Ovary (tissue), 7 donors: ENCODE measurements at regions not wholly inside any gene's neighbourhood (a gene's known extent, or its start where the extent isn't known, plus 50 kb on each side); places are given as distances from the start of the nearest gene placed in this dataset.

ENCODE experiments used
- DNase-seq, 5 donors: peaks; one replicate each; pipeline ENCODE4 v3.0.0-alpha.2; 2019 to 2020
- H3K27ac ChIP-seq, 2 donors: fragments of 200-600 bp; one replicate each; pipeline versions ENCODE4 v1.5.1 to v1.8.0; 2019 to 2022
- H3K27me3 ChIP-seq: fragments of 200-600 bp; one replicate; pipeline ENCODE4 v1.8.0; 2022
- H3K36me3 ChIP-seq: fragments of 200-600 bp; sonication (generic); one replicate; pipeline ENCODE4 v1.5.1; 2019
- H3K4me1 ChIP-seq: one replicate; pipeline ENCODE4 v1.8.1; 2013; ENCODE audit warnings: mild to moderate bottlenecking, moderate library complexity; ENCODE audit not compliant: insufficient read depth
- H3K4me3 ChIP-seq: fragments of 200-600 bp; sonication (generic); one replicate; pipeline ENCODE4 v1.5.1; 2017
- H3K9me3 ChIP-seq, 2 donors: fragments of 200-600 bp in 1 of 2; sonication (generic) in 1 of 2; one replicate each; pipeline versions ENCODE4 v1.5.1 to v1.8.1; 2013 to 2019; ENCODE audit warnings: mild to moderate bottlenecking in 1 of 2, moderate library complexity in 1 of 2
- CTCF ChIP-seq, 3 donors: fragments of 450-650 bp in 2 of 3; fragments of 200-600 bp in 1 of 3; IDR thresholded peaks; one replicate each; pipeline versions ENCODE4 v1.5.1 to v1.8.0; 2016 to 2022; ENCODE audit warnings: antibody characterized with exemption in 3 of 3, mild to moderate bottlenecking in 1 of 3
- EP300 ChIP-seq: sonication (generic); formaldehyde crosslinking; IDR thresholded peaks from one replicate; pipeline ENCODE4 v1.6.1; 2017; ENCODE audit warnings: antibody characterized with exemption
- POLR2A ChIP-seq: fragments of 450-650 bp; IDR thresholded peaks from one replicate; pipeline ENCODE4 v1.6.1; 2017; ENCODE audit warnings: antibody characterized with exemption, mild to moderate bottlenecking, moderate library complexity
- WGBS, 3 donors: extraction: QIAGEN DNeasy Blood & Tissue Kit in 1 of 3; methylation state at CpG; one replicate each; pipeline versions ENCODE4 v1.1.5 to v1.1.7; 2013 to 2017; 5-methylcytosine and 5-hydroxymethylcytosine counted together
- intact Hi-C, 4 donors: fragments of 100-400 bp; cut with DNase I; formaldehyde crosslinking; loops; one replicate each; pipeline versions ENCODE4 v1.11.0 to v1.15.1; 2022 to 2023
- donor health status: DM: no; HTN: no; CAD: no; lungs with moderate emphysema.
- donor health status: DM: no; HTN: no; CAD: no.
- donor health status: Bipolar disorder and iron deficiency.
- donor health status: DM: no; HTN: no; CAD: no.
- donor health status: DM: yes; HTN: yes; CAD: no.

GRCh38 chr6:4717124-4717523 is 59.1 kb upstream of the CDYL start:
- no peak for DNase-seq
- Histone ChIP-seq H3K36me3 (no peaks in the 10 kb centered on the region), H3K27me3 (no peaks in the 10 kb centered on the region), H3K27ac (no peak overlapping the region), H3K4me3 (no peak overlapping the region), H3K4me1 (no peaks in the 10 kb centered on the region), H3K9me3 (no peaks in the 10 kb centered on the region)
- TF ChIP-seq POLR2A (no peak), EP300 (no peak), CTCF (IDR thresholded peaks at IDR 0.05) (no peak)
- intact Hi-C loops = no loop called here
- 66 to 82% (median 67%) methylated on average over 4 of the region's 4 CpGs for WGBS, 3 donors

GRCh38 chr6:4714961-4715501 is 61.2 kb upstream of the CDYL start:
- no peaks in the 10 kb centered on the region for H3K9me3 ChIP-seq
- no peak for DNase-seq
- H3K4me3 ChIP-seq = no peak overlapping the region
- 88 to 91% (median 90%) methylated on average over 8 of the region's 8 CpGs for WGBS, 3 donors
- no peaks in the 10 kb centered on the region for H3K36me3 ChIP-seq
- intact Hi-C loops = no loop called here
- H3K27me3 ChIP-seq = no peaks in the 10 kb centered on the region
- TF ChIP-seq POLR2A (no peak), EP300 (no peak), CTCF (IDR thresholded peaks at IDR 0.05) (no peak)
- no peak overlapping the region for H3K27ac ChIP-seq
- no peaks in the 10 kb centered on the region for H3K4me1 ChIP-seq

- TF ChIP-seq CTCF (IDR thresholded peaks at IDR 0.05) = no peak
- TF ChIP-seq POLR2A = no peak
- TF ChIP-seq EP300 = no peak
- Histone ChIP-seq H3K4me1 (no peaks in the 10 kb centered on the region), H3K4me3 (no peak overlapping the region), H3K9me3 (no peaks in the 10 kb centered on the region), H3K27ac (no peak overlapping the region), H3K27me3 (no peaks in the 10 kb centered on the region), H3K36me3 (no peaks in the 10 kb centered on the region)
- intact Hi-C loops = no loop called here
- WGBS, 3 donors = 86 to 90% (median 89%) methylated on average over 9 of the region's 9 CpGs
- no peak for DNase-seq
These were observed 63.9 kb upstream of the CDYL start for GRCh38 chr6:4712291-4712690.

GRCh38 chr6:4707011-4707410 is 69.2 kb upstream of the CDYL start:
- TF ChIP-seq CTCF (IDR thresholded peaks at IDR 0.05) (no peak), EP300 (no peak), POLR2A (no peak)
- Histone ChIP-seq H3K9me3 (no peaks in the 10 kb centered on the region), H3K27ac (no peak overlapping the region), H3K36me3 (no peaks in the 10 kb centered on the region), H3K4me1 (no peaks in the 10 kb centered on the region), H3K27me3 (no peaks in the 10 kb centered on the region), H3K4me3 (no peak overlapping the region)
- WGBS, 3 donors = 98 to 100% (median 99%) methylated on average over 3 of the region's 3 CpGs
- intact Hi-C loops = no loop called here
- DNase-seq = no peak

GRCh38 chr6:4705809-4706208 is 70.4 kb upstream of the CDYL start:
- no peaks in the 10 kb centered on the region for H3K9me3 ChIP-seq
- no peaks in the 10 kb centered on the region for H3K4me1 ChIP-seq
- intact Hi-C loops = no loop called here
- no peaks in the 10 kb centered on the region for H3K27me3 ChIP-seq
- WGBS, 3 donors = 67 to 83% (median 81%) methylated on average over 5 of the region's 5 CpGs
- no peak overlapping the region for H3K4me3 ChIP-seq
- DNase-seq = no peak
- no peak for TF ChIP-seq POLR2A
- no peak for TF ChIP-seq CTCF (IDR thresholded peaks at IDR 0.05)
- H3K36me3 ChIP-seq = no peaks in the 10 kb centered on the region
- H3K27ac ChIP-seq = no peak overlapping the region
